ENCODE measurements at regions not wholly inside any gene's neighbourhood (a gene's known extent, or its start where the extent isn't known, plus 50 kb on each side); places are given as distances from the start of the nearest gene placed in this dataset.

DNA sequence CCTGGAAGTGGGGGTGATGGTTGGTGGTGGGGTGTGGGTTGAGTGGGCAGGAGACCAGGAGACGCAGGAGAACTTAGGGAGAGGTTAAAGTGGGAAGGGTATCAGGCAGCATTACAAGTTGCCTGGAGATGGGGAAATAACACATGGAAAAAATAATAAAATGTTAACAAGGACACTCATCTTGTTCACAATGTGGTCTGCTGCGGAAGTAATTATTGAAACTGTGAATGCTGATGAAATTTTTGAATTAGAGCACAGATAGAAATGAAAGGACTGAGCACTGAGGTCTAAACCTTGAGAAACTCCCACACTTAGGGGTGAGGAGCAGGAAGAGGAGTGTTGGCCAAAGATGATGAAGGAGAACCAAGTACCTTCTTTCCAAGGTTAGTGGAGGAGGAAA lies 346.0 kb upstream of the PLET1 start:
- TF ChIP-seq, protein P1, sequence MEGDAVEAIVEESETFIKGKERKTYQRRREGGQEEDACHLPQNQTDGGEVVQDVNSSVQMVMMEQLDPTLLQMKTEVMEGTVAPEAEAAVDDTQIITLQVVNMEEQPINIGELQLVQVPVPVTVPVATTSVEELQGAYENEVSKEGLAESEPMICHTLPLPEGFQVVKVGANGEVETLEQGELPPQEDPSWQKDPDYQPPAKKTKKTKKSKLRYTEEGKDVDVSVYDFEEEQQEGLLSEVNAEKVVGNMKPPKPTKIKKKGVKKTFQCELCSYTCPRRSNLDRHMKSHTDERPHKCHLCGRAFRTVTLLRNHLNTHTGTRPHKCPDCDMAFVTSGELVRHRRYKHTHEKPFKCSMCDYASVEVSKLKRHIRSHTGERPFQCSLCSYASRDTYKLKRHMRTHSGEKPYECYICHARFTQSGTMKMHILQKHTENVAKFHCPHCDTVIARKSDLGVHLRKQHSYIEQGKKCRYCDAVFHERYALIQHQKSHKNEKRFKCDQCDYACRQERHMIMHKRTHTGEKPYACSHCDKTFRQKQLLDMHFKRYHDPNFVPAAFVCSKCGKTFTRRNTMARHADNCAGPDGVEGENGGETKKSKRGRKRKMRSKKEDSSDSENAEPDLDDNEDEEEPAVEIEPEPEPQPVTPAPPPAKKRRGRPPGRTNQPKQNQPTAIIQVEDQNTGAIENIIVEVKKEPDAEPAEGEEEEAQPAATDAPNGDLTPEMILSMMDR (IDR thresholded peaks at IDR 0.05; ENCODE audit: poor library complexity), result no peak
- no peak for TF ChIP-seq EZH2 (IDR thresholded peaks at IDR 0.05; ENCODE audit: borderline replicate concordance)

Data from hepatocyte (in vitro differentiated cells).